Endothelial cell of umbilical vein (primary cell): ENCODE measurements at regions not wholly inside any gene's neighbourhood (a gene's known extent, or its start where the extent isn't known, plus 50 kb on each side); places are given as distances from the start of the nearest gene placed in this dataset.

Source experiments
- BruUV-seq: library from RNA; stranded (reverse); fragments of 400-500 nt; replicated peaks from 2 replicates; lab custom pipeline; 2021; lab: Mats Ljungman, UMichigan
- CTCF ChIA-PET: fragments of 300-600, 350-600 bp; sonication (Branson Sonifier 250); formaldehyde crosslinking; loops from one replicate; lab custom pipeline; 2021; ENCODE audit warnings: antibody characterized with exemption, inconsistent platforms; lab: Charles Lee
- POLR2A ChIA-PET: fragments of 300-600, 350-600 bp; sonication (Branson Sonifier 250); formaldehyde crosslinking; loops from one replicate; lab custom pipeline; 2021; ENCODE audit warnings: antibody characterized with exemption, inconsistent platforms; lab: Charles Lee
- DNase-seq: peaks from one replicate; pipeline ENCODE4 v3.0.0-alpha.2; 2011; ENCODE audit warnings: low read depth, low spot score
- FAIRE-seq: peaks from 2 replicates; lab custom pipeline; 2011; peaks lifted over from hg19 to GRCh38; lab: Jason Lieb, UNC
- H2AFZ ChIP-seq: 2 replicates; pipeline ENCODE4 v1.6.0; 2012; ENCODE audit warnings: low read depth, low read length, control low read depth, inconsistent platforms
- H3K27ac ChIP-seq: 2 replicates; pipeline ENCODE4 v1.5.1; 2011; ENCODE audit warnings: low read depth, mild to moderate bottlenecking, control low read depth, low read length, moderate library complexity; ENCODE audit not compliant: insufficient read depth
- H3K27me3 ChIP-seq, 2 experiments: 2 replicates each; pipeline versions ENCODE4 v1.6.0 to v1.6.1; 2011; ENCODE audit warnings: low read length in 2 of 2, mixed read lengths in 1 of 2; ENCODE audit not compliant: control insufficient read depth in 2 of 2, insufficient read depth in 2 of 2
- H3K36me3 ChIP-seq, 2 experiments: 2 replicates in 1 of 2; 3 replicates in 1 of 2; pipeline ENCODE4 v1.5.1; 2011; ENCODE audit warnings: low read length in 2 of 2, mild to moderate bottlenecking in 1 of 2, moderate library complexity in 1 of 2; ENCODE audit not compliant: control insufficient read depth in 2 of 2, insufficient read depth in 2 of 2; ENCODE audit errors: extremely low read depth in 1 of 2
- H3K4me1 ChIP-seq: 3 replicates; pipeline ENCODE4 v1.5.1; 2011; ENCODE audit warnings: mild to moderate bottlenecking, low read length; ENCODE audit not compliant: control insufficient read depth, insufficient read depth; ENCODE audit errors: extremely low read depth
- H3K4me2 ChIP-seq: 2 replicates; pipeline ENCODE4 v1.6.1; 2011; ENCODE audit warnings: low read length, control low read depth, mixed read lengths; ENCODE audit not compliant: insufficient read depth
- H3K4me3 ChIP-seq, 3 experiments: fragments of 200-600 bp in 1 of 3; sonication (generic), shearing (Covaris generic) in 1 of 3; replicated peaks in 1 of 3; 2 replicates each; pipeline ENCODE4 v1.5.1; 2011 to 2016; ENCODE audit warnings: control low read depth in 3 of 3, low read length in 3 of 3, mild to moderate bottlenecking in 2 of 3, inconsistent platforms in 1 of 3, low read depth in 1 of 3, moderate library complexity in 1 of 3; ENCODE audit not compliant: insufficient read depth in 1 of 3
- H3K79me2 ChIP-seq: 2 replicates; pipeline ENCODE4 v1.6.0; 2012; ENCODE audit warnings: low read length, inconsistent platforms; ENCODE audit not compliant: control insufficient read depth, insufficient read depth
- H3K9ac ChIP-seq: replicated peaks from 2 replicates; pipeline ENCODE3; 2011; ENCODE audit warnings: low read length, control low read depth; ENCODE audit not compliant: insufficient read depth; ENCODE audit errors: extremely low read depth
- H3K9me1 ChIP-seq: replicated peaks from 3 replicates; pipeline ENCODE4 v1.6.0; 2011; ENCODE audit warnings: mild to moderate bottlenecking, low read length; ENCODE audit not compliant: control insufficient read depth, insufficient read depth; ENCODE audit errors: extremely low read depth
- H3K9me3 ChIP-seq: replicated peaks from 2 replicates; pipeline ENCODE4 v1.5.1; 2012; ENCODE audit warnings: low read length, inconsistent platforms; ENCODE audit not compliant: control insufficient read depth, insufficient read depth
- H4K20me1 ChIP-seq: replicated peaks from 2 replicates; pipeline ENCODE3; 2011; ENCODE audit warnings: mild to moderate bottlenecking, low read length; ENCODE audit not compliant: control insufficient read depth, insufficient read depth; ENCODE audit errors: extremely low read depth
- CTCF ChIP-seq, 2 donors: IDR thresholded peaks; 1 replicate in 1 of 2; 2 replicates in 1 of 2; pipeline ENCODE4 v1.5.1; 2011; ENCODE audit warnings: low read length in 2 of 2, mild to moderate bottlenecking in 2 of 2, moderate library complexity in 2 of 2, control low read depth in 1 of 2, inconsistent platforms in 1 of 2, low read depth in 1 of 2; ENCODE audit not compliant: insufficient read depth in 1 of 2; ENCODE audit errors: extremely low read depth in 1 of 2
- EZH2 ChIP-seq: IDR thresholded peaks from 2 replicates; pipeline ENCODE4 v1.6.1; 2012; ENCODE audit warnings: borderline replicate concordance, low read depth, mild to moderate bottlenecking, moderate library complexity, low read length, inconsistent platforms; ENCODE audit not compliant: severe bottlenecking
- FOS ChIP-seq: IDR thresholded peaks from 2 replicates; pipeline ENCODE4 v1.6.1; 2011; ENCODE audit warnings: mild to moderate bottlenecking, low read length, moderate library complexity, borderline replicate concordance; ENCODE audit not compliant: insufficient read depth
- GATA2 ChIP-seq: IDR thresholded peaks from 2 replicates; pipeline ENCODE4 v1.7.0; 2011; ENCODE audit warnings: low read depth, mild to moderate bottlenecking, moderate library complexity, mixed read lengths, low read length; ENCODE audit not compliant: insufficient read length, insufficient read depth
- JUN ChIP-seq: IDR thresholded peaks from 2 replicates; pipeline ENCODE4 v1.6.1; 2011; ENCODE audit warnings: borderline replicate concordance, low read depth; ENCODE audit not compliant: insufficient read length, insufficient read depth
- MYC ChIP-seq: IDR thresholded peaks from one replicate; pipeline ENCODE4 v1.6.1; 2011; ENCODE audit warnings: mild to moderate bottlenecking, low read depth, low read length
- POLR2A ChIP-seq: IDR thresholded peaks from 2 replicates; pipeline ENCODE4 v1.6.1; 2012; ENCODE audit warnings: low read depth, mild to moderate bottlenecking, control low read depth, low read length
- POLR2AphosphoS5 ChIP-seq: IDR thresholded peaks from 2 replicates; pipeline ENCODE4 v1.6.1; 2012; ENCODE audit warnings: low read depth, mild to moderate bottlenecking, control low read depth, low read length, moderate library complexity; ENCODE audit not compliant: insufficient read depth
- dilution Hi-C: fragments of 300-500 bp; cut with MboI; formaldehyde crosslinking; loops from one replicate; pipeline ENCODE4 v1.15.0; 2019; ENCODE audit warnings: low sequenced_read_pairs; ENCODE audit not compliant: extremely low pct_ligation_motif_present
- intact Hi-C: fragments of 100-400 bp; cut with micrococcal nuclease; formaldehyde crosslinking; loops from one replicate; pipeline ENCODE4 v1.10.0; 2022
- TF ChIP-seq, protein P1 (sequence below): IDR thresholded peaks from 2 replicates; pipeline ENCODE4 v1.6.1; 2011; ENCODE audit not compliant: insufficient read depth, insufficient read length

GRCh38 chr2:147577323-147577997 is 267.4 kb upstream of the ACVR2A start:
- intact Hi-C loops, result no loop called here
- Histone ChIP-seq H3K27me3 (no peaks in the 10 kb centered on the region), H3K79me2 (no peaks in the 10 kb centered on the region), H3K9ac (no peak overlapping the region), H3K4me2 (no peak overlapping the region), H3K9me1 (no peaks in the 10 kb centered on the region), H3K9me3 (no peaks in the 10 kb centered on the region), H4K20me1 (no peaks in the 10 kb centered on the region), H3K4me1 (no peaks in the 10 kb centered on the region), H3K4me3 (no peak overlapping the region), H2AFZ (no peak overlapping the region), H3K36me3 (no peaks in the 10 kb centered on the region), H3K27ac (no peak overlapping the region)
- no peak for TF ChIP-seq CTCF (IDR thresholded peaks at IDR 0.05; ENCODE audit: extremely low read depth in 1 of 2, insufficient read depth in 1 of 2, low read depth in 1 of 2, low read length in 2 of 2)
- no peak for TF ChIP-seq POLR2A
- TF ChIP-seq EZH2, result no peak
- TF ChIP-seq FOS, result no peak
- BruUV-seq, result no TSS peak
- ChIA-PET CTCF (no interaction called here), POLR2A (no interaction called here)
- FAIRE-seq (no peak), DNase-seq (no peak)
- dilution Hi-C loops, result no loop called here

- Histone ChIP-seq H3K4me2 (no peak overlapping the region), H3K4me1 (no peaks in the 10 kb centered on the region), H4K20me1 (no peaks in the 10 kb centered on the region), H3K27ac (no peak overlapping the region), H3K9me1 (no peaks in the 10 kb centered on the region), H3K9ac (no peak overlapping the region), H3K4me3 (no peak overlapping the region), H3K36me3 (no peaks in the 10 kb centered on the region), H3K9me3 (no peaks in the 10 kb centered on the region), H3K79me2 (no peaks in the 10 kb centered on the region), H2AFZ (no peak overlapping the region), H3K27me3 (no peaks in the 10 kb centered on the region)
- ChIA-PET POLR2A (no interaction called here), CTCF (no interaction called here)
- no TSS peak for BruUV-seq
- TF ChIP-seq GATA2 (no peak), POLR2AphosphoS5 (no peak), EZH2 (no peak), CTCF (IDR thresholded peaks at IDR 0.05; ENCODE audit: extremely low read depth in 1 of 2, insufficient read depth in 1 of 2, low read depth in 1 of 2, low read length in 2 of 2) (no peak), JUN (no peak), FOS (no peak), MYC (no peak), POLR2A (no peak)
- TF ChIP-seq, protein P1, sequence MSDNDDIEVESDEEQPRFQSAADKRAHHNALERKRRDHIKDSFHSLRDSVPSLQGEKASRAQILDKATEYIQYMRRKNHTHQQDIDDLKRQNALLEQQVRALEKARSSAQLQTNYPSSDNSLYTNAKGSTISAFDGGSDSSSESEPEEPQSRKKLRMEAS, result no peak
- dilution Hi-C loops, result no loop called here
- intact Hi-C loops, result no loop called here
- FAIRE-seq (no peak), DNase-seq (no peak)
Measured at GRCh38 chr2:147575106-147575505, 269.7 kb upstream of the ACVR2A start.
